HG03175 (cell line): ENCODE measurements at regions not wholly inside any gene's neighbourhood (a gene's known extent, or its start where the extent isn't known, plus 50 kb on each side); places are given as distances from the start of the nearest gene placed in this dataset.

Source experiments
- ATAC-seq: cut with Tn5 transposase; IDR thresholded peaks from one replicate; pipeline ENCODE4 v1.9.1; 2021; ENCODE audit warnings: mild to moderate bottlenecking, moderate library complexity; ENCODE audit not compliant: unreplicated experiment

DNA sequence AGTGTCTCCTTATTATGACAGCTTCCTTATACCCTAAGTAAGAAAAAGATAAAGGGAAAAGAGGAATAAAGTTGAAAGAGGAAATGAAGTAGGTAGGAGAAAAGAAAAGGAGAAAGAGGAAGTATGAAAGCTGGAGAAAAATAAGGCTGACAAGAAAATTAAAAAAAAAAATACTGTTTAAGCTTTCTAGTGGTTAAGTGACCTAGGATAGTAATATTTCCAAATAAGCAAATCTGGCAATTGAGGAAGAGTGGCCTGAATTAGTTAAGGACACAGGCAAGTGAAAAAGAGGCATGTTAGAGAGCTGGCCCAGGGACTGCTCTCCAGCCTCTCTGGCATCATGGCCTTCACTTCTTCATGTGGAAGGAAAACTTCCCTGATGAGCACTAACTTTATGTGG is 76.5 kb upstream of the ADGRF1 start:
- ATAC-seq: no peak

DNA sequence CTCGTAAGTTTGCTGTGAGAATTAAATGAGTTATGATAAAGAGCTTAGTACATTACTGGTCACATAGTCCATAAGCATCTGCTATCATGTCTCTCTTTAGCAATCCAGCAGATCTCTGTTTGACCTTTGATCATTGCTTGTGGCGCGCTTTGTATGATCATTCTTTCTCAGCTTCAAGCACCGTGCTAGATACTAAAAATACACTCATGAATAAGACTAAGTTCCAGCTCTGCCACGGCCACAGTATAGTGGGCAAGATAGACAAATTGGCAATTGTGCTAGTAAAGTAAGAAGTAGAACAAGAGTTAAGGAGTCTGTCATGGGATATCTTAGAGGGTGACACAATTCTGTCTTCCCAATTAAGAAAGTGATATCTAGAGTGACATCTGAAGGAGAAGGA is 75.2 kb upstream of the ADGRF1 start:
- no peak for ATAC-seq

DNA sequence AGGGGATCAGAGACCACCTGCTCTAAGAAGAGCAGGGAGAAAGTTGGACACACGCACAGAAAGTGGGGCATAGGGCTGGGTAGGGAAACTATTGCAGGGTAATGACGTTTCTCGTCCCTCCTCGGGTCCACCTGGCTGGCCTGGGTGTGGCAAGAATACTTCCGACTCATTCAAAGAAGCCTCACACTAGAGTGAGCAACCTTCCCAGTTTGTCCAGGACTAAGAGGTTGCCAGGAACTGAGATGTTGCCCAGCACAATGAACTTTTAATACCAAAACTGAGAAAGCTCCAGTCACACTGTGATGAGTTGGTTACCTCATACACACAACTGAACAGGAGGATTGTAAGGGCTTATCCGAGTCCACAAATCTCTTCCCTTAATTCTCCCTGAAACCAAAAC is 74.5 kb upstream of the ADGRF1 start:
- ATAC-seq: no peak

DNA sequence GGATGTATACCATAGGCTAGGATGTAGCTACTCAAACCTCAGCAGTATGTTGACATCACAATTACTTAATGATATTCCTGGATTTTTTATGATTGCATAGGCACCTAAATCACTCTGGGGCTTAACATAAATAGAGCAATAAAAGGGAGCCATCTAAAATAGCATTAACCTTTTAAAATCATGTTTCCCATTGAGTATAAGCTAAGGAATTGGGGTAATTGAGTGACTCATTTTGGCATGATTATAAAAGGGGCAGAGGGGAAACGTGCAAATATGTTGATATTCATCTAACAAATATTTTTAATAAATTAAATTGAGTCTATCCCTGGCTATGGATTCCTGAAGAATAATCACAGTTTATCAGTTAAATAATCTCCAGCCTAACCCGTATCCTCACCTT is 74.0 kb upstream of the ADGRF1 start:
- no peak for ATAC-seq

DNA sequence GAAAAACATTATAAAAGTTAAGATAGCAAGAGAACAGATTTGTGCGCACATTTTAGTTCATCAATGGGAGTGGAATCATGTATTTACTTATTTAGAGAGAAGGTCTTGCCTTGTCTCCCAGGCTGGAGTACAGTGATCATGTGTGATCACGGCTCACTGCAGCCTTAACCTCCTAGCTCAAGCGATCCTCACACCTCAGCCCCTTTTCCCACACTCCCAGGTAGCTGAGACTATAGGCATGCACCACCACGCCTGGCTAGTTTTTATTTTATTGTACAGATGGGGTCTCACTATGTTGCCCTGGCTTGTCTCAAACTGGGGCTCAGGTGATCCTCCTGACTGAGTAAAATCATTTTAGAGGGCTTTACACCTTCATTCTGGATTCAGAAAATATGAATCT is 72.3 kb upstream of the ADGRF1 start:
- ATAC-seq: no peak

DNA sequence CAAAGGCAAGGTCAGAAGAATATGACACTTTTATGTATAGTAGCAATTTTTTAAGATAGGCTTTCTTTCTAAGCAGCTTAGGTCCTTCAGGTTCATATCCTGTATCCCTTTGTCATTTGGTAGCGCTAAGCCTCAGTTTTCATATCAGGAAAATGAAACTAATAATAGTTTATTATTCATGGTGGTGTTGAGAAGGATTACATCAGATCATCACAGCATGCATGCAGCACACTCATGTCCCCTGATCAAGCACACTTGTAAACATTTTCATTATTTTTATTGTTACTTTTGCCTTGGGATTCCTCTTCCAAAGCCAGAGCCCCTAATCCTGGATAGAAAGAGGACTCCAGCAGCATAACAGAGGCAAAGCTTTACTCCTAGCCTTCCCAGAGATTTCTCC is 70.2 kb upstream of the ADGRF1 start:
- no peak for ATAC-seq

DNA sequence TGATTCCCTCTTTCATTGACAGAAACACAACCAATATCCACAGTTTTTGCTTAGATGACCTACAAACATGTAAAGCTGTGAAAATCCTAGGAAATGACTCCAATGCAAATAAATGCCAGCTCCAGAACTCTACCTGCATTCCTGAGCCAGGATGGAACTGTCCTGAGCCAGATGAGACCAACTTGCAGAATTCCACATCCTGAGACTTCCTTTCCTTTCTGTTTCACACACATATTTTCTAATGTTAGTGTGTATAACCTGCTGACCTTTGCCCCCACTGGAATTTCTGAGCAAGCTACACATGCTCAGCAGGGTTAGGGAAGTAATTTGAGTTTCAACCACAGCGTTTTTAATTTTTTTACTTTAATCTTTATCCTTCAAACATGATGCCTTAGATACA is 69.6 kb upstream of the ADGRF1 start:
- ATAC-seq: no peak

DNA sequence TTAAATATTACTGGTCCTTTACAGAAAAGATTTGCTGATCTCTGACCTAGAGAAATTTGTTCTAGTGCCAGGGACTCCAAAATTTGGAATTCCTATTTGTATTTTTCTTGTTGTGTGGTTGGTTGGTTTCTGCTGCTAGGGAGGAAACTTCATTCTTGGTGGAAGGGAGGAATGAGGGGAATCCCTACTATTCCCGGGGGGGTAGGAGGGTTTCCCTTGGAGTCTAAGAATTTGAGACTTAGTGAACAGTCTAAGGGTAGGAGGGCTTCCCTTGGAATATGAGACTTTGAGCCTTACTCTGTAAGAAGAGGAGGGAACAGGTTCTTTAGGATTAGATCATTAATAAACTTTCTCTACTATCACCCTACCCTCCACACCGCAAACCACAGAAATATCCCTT is 67.1 kb upstream of the ADGRF1 start:
- no peak for ATAC-seq

DNA sequence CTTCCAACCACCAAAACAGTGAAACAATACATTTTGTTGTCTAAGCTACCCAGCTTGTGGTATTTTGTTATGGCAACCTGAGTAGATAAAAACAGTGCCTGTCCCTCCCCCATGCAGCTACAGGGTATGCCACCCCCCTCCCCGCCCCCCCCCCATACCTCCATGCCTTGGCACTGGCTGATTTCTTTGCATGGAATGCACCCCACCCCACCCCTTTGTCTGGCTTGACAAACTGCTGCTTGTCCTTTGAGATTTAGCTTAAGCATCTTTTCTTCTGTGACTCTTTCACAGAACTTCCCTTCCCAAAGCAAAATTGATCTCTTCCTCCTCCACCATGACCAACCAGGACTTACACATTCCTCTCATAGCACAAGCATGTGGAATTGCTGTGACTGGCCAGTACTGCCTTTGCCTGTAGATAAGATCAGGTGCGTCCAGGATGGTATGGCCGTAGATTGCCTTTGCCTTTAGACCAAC is 64.6 kb upstream of the ADGRF1 start:
- no peak for ATAC-seq

DNA sequence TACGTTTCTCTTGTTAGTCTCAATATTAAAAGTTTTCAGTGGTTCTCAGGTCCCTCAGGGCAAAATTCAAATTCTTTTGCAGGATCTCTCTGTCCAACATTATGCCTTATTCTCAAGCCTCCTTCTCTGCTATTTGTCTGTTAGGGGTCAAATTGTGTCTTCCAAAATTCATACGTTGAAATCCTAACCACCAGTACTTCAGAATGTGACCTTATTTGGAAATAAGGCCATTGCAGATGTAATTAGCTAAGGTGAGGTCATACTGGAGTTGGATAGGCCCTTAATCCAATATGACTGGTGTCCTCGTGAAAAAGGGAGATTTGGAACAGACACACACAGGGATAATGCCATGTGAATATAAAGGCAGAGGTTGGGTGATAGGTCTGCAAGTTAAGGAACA is 64.1 kb upstream of the ADGRF1 start:
- no peak for ATAC-seq

DNA sequence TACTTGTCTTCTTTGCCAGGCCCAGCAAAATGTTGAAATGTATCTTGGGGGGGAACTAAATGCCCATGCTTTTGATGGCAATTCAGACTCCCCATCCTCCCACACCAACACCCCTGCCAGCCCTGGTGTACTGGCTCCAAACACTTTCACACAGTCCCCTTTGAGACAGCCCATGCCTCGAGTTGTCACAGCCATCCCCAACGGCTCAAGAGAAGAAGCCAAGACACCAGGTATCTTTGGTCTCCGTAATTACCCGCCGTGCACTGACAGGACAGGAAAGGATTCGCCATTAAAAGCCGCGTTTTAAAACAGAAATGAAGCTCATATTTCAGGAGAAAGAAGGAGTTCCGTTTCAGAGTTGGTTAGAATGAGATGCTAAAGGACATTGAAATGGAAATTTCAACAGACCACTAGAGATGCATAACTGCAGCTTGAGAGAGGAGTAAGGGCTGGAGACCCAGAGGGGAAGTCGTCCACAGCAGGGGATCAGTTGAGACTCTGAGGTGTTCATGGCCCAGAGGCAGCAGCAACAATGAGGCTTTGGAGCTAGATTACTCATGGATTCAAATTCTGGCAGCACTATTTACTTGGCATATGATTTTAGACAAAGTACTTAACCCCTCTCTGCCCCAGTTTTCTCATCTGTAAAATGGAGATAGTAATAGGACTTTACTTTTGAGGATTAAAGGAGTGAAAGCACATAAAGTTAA is 63.5 kb upstream of the ADGRF1 start:
- ATAC-seq: no peak

DNA sequence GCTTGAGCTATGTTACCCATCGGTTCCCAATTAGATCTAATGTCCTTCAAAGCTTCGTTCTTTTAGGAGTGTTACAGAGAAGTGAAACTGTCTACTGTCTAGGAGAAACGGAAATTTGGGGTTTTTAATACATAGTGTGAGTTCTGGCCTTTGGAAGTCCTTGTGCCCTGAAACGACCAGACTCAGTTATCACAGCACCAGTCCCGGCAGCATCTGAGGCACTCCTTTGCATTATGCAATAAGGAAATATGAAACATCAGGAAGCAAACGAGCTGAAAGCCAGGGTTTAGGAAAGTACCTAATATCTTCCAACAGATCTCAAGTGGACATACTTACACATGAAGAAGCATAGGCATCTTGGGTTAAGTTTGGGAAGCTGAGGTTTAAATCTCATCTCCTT is 61.8 kb upstream of the ADGRF1 start:
- ATAC-seq: no peak

DNA sequence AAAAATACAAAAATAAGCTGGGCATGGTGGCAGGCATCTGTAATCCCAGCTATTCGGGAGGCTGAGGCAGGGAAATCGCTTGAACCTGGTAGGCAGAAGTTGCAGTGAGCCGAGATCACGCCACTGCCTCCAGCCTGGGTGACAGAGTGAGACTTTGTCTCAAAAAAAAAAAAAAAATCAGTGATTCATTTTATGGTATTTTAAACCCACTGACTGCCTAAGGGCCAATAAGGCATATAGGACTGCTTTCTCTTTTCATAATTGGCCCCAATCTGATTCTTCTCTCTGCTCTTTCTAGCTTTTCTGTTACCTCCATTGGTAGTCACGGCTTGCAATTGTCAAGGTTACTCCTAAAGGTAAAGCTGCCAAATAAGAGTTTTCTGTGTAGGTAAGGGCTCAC is 60.2 kb upstream of the ADGRF1 start:
- ATAC-seq: no peak

DNA sequence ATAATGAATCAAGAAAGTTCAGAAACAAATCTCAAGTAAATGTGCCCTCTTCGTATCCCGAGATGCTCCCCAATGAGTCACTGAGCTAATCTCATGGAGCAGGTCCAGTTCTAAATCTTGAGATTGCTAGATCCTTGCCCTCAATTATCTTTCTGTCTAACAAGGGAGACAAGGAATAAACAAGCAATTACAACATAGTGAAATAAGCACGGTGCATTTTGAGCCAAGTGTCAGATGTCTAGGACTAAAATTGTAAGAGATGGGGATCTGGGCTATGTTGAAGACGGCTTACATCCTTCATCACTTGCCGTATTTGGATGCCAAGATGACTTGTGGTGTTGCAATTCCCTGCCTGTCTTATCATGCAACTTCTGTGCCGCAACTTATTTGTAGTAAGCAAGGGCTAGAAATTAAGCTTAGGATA is 56.5 kb upstream of the ADGRF1 start:
- no peak for ATAC-seq

DNA sequence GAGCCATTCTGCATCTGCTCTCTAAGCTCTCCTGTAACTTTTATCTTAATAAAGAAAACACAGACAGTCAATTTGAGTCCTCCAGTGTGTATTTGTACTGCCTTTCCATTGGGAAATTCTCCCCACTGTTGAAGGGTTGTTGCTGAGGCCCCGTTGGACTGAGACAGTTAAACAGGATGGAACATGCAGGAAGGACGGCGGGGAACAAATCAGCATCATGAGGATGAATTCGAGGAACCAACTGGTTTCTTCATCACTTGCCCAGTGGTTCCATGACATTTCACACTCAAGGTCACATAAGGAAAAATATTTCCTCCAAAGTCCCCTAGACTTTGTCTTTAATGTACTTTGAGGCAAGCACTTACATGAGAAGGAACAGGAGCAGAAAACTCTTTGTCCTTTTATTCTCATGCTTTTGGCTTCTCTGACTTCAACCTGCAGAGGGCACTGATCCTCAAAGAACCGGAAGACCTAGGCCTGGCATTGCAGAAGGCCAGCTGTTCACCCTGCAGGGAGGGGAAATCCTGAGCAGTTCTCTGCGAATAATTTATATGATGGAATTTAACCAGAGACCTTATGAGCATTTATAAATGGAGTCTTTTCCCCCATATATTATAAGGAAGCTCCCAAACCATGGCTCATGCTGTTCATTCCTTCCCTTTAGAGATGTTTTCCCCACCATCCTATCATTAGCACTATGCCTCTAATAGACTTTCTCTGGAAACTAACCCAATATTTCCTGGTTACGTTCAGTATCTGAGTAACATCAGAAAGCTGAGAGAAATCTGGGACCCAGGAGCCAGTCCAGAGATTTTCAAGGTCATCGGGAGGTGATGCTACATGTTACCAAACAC is 55.2 kb upstream of the ADGRF1 start:
- peak; percentile 97 for ATAC-seq

DNA sequence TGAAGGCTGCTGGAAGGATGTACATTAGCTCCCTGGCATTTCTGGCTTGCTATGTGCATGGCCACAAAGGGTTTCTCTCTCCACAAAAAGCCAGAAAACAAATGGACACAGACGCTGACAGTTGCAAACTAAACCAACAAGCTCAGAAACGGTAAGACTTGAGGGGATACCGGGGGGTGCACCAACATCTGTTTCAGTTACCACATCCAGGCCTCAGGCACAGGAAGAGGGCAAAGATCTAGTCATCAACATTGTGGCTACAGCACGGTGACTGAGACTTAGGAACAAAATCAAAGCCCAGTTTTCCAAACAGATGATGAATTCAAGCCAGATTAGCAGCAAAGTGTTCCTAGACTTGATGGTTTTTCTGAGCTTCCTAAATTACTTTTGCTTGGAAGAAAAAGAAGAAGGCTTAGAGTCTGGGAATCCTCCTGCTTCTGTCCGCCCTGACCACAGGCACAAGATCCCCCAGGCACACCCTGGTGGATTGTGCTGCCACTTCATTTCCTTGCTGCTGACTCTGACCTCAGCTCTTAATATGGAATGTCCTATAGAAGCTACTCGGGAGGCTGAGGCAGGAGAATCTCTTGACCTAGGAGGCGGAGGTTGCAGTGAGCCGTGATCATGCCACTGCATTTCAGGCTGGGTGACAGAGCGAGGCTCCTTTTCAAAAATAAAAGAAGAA is 54.2 kb upstream of the ADGRF1 start:
- ATAC-seq: no peak

DNA sequence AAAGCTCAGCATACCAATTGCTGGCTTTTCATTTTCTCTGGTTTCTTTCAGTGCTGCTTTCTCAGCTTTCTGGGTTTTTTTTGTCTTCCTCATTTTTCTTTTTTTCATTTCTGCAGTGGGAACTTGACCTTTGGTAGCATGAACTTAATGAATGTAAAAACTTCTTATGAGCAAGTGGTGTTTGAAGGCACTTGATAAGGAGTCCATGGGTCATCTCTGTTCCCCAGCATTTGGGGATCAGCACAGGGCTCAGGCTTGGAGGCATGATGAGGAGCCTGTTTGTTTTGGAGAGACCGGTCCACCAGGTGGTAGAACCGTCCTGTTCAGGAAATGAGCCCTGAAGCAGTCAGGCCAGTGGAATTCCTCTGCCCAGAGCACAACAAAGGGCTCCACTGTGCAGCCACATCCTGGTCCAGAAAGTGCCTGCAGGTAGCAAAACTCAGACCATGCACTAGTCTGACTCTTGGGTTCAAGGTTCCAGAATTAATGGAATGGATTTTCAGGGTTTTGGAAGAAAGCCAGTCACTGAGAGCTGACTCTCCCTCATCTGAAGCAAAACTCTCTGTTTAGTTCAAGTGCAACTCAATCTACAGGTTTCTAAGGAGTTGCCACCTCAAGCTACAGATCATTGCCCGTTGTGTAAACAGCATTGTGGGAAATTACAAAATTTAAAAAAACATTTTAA is 52.3 kb upstream of the ADGRF1 start:
- ATAC-seq: no peak

DNA sequence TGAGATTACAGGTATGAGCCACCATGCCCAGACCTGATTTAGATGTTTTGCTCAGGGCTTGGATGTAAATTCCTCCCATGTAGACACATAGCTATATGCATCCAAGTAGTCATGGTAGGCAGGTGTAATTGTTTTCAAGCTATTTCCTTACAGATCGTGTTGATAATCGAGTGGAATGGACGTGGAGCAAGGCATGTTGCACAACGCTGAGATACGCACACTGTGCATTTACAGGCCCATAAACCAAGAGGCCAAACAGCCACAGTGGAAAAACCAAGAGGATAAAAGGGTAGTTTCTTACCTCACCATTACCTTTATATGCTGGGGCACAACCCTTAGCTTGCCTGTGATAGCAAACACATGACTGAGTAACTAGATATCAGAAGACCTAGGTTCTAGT is 51.0 kb upstream of the ADGRF1 start:
- ATAC-seq: no peak

DNA sequence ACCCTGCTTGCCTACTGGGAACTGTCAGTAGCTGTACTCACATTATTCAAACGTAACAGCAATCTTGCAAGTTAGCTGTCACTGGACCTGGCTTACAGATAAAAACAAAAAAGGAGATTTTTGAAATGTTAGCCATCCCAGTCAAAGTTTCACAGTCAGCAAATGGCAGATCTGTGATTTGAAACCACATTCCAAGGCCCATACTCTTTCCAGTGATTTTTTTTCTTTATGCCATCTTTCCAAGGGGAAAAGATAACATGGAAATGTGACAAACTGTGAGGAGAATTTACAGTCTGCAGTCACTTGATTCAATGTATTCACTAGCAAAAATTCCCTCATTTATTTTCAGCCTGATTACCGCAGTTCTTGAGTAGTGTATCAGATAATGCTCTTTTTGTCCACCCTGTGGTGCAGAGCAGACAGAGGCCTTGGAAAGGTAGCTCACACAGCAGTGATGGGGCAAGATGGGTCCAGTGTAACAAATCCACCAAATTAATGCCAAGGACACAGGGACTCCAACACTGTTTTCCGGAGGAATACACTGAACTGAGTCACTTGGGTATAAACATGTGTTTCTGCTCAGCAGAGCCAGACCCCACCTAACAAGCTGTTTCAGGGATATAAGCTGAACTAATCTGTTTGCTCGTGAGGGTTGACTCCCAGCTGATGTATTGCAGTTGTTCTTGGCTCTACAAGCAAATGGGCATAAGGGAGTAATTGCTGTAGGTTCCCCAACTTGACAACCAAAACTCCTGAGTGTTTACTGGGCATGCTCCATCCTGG is 49.9 kb upstream of the ADGRF1 start:
- no peak for ATAC-seq
